ENCODE measurements at regions not wholly inside any gene's neighbourhood (a gene's known extent, or its start where the extent isn't known, plus 50 kb on each side); places are given as distances from the start of the nearest gene placed in this dataset.
A peak's percentile ranks its signal among the peaks of the same experiment; 100 is the strongest.
"Not testable (repeated sequence)": the region's sequence is repeated elsewhere in the genome, so short reads cannot be mapped to it uniquely, and the experiment has no call there.

- DNase-seq = no peak
These were observed 55.9 kb upstream of the ATP5PO start for GRCh38 chr21:33971492-33972013.

GRCh38 chr21:33969581-33969980, 54.0 kb upstream of the ATP5PO start:
- DNase-seq = no peak

- DNase-seq = no peak
These were observed 53.4 kb upstream of the ATP5PO start for GRCh38 chr21:33968995-33969348.

GRCh38 chr21:33968080-33968994, 52.7 kb upstream of the ATP5PO start:
- DNase-seq = peak in 1 of 6 experiments; percentile 2

GRCh38 chr21:33967086-33967571, 51.5 kb upstream of the ATP5PO start:
- DNase-seq = no peak

- no peak for DNase-seq
These were observed 50.8 kb upstream of the ATP5PO start for GRCh38 chr21:33966324-33966949.

- DNase-seq = not testable (repeated sequence)
These were observed 50.1 kb upstream of the ATP5PO start for GRCh38 chr21:33965662-33966061.
